ENCODE measurements at regions not wholly inside any gene's neighbourhood (a gene's known extent, or its start where the extent isn't known, plus 50 kb on each side); places are given as distances from the start of the nearest gene placed in this dataset.
A peak's percentile ranks its signal among the peaks of the same experiment; 100 is the strongest.

DNA sequence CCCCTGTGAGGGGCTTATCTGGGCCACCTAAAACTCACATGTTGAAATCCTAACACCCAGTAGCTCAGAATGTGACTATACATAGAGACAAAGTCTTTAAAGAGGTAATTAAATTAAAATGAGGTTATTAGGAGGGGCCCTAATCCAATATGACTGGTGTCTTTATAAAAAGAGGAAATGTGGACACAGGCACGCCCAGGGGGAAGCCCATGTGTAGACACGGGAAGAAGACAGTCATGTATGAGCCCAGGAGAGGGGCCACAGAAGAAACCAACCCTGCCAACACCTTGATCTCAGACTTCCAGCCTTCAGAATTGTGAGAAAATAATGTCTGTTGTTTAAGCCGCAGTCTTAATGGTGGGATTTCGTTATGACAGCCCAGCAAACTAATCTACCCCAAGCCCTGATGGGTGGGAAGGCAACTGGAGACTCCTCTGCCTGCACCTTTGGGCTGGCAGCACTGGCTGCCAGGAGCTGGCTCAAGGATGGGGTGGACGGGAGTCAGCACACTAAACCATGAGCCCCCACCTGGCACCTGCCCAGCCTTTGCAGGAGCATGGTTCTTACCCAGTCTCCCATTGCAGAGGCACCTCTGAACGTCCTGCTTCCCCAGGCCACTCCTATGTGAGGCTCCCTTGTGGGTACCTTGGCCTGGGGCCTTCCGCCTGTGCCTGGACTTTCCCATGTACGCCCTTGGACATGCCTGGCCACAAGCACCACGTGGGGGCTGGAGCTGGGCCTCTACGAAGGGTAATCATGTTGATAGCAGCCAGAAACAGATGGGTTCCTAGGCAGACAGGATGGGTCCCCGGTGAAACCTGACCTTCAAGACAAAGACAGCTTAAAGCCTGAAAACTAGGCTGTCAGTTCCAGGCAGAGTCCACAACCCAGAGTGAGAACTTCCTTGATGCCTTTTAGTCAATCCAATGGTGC is 57.1 kb upstream of the DMRTB1 start:
- POLR2A ChIA-PET (ENCODE audit: unreplicated experiment) = no interaction called here

More for the DNA sequence above, 57.1 kb upstream of the DMRTB1 start:
- H4K5ac ChIP-seq (ENCODE audit: low read depth, low read length) = no peak overlapping the region
- H4K8ac ChIP-seq (ENCODE audit: low read depth in 2 of 2, low read length in 2 of 2) = no peak overlapping the region
- no peaks in the 10 kb centered on the region for H3K36me3 ChIP-seq (ENCODE audit: control insufficient read depth, insufficient read depth, low read length)
- no peak overlapping the region for H3K56ac ChIP-seq (ENCODE audit: extremely low read depth, insufficient read depth, low read length)
- no peaks in the 10 kb centered on the region; the same call in 1 of the 2 replicates for H3K9me3 ChIP-seq (ENCODE audit: control insufficient read depth, insufficient read depth, low read length)
- H3K9ac ChIP-seq (ENCODE audit: low read depth, low read length) = no peak overlapping the region
- H2BK15ac ChIP-seq (ENCODE audit: low read depth, low read length) = no peak overlapping the region
- no peak overlapping the region for H2BK5ac ChIP-seq (ENCODE audit: low read depth, low read length, poor library complexity, severe bottlenecking)
- DNase-seq = no peak
- peak overlapping the region; percentile 35 for H2AK9ac ChIP-seq (replicated peaks; ENCODE audit: low read depth, low read length, poor library complexity)
- H3K4me2 ChIP-seq (ENCODE audit: low read depth, low read length) = no peak overlapping the region
- in situ Hi-C loops (cut with MboI; ENCODE audit: low sequenced_read_pairs) = no loop called here
- no peaks in the 10 kb centered on the region for H3K9me1 ChIP-seq (ENCODE audit: insufficient read depth, low read length)
- H2AFZ ChIP-seq (replicated peaks; ENCODE audit: low read length, poor library complexity) = peak overlapping the region; percentile 46
- H3K4me1 ChIP-seq (ENCODE audit: control insufficient read depth, insufficient read depth, low read length) = no peaks in the 10 kb centered on the region
- no peak overlapping the region for H3K14ac ChIP-seq (replicated peaks; ENCODE audit: low read depth, low read length)
- H4K91ac ChIP-seq (ENCODE audit: insufficient read depth, low read depth, low read length) = no peak overlapping the region
- H3K4ac ChIP-seq (ENCODE audit: low read depth, low read length) = no peak overlapping the region
- dilution Hi-C loops (cut with HindIII; ENCODE audit: low sequenced_read_pairs, unreplicated experiment) = no loop called here
- H4K20me1 ChIP-seq (ENCODE audit: insufficient read depth, low read length) = no peaks in the 10 kb centered on the region; the same call in 1 of the 2 replicates
- peaks cover 54% of the 10 kb centered on the region for H3K27me3 ChIP-seq (ENCODE audit: control insufficient read depth, insufficient read depth, low read length)
- no peak overlapping the region for H3K4me3 ChIP-seq (ENCODE audit: insufficient read depth, low read depth, low read length)
- no peak overlapping the region for H2AK5ac ChIP-seq (ENCODE audit: low read depth, low read length)
- 64% methylated on average over 6 of the region's 11 CpGs; no CpG with 5 or more reads in 1 of the 2 experiments for WGBS, 2 experiments (ENCODE audit: extremely low coverage in 2 of 2, insufficient read length in 1 of 2)
- no peaks in the 10 kb centered on the region for H3K79me1 ChIP-seq (ENCODE audit: low read depth in 1 of 2, low read length in 2 of 2)
- no TSS peak for BruUV-seq (replicated peaks)
- H3K23ac ChIP-seq (ENCODE audit: low read depth, low read length) = no peak overlapping the region
- CTCF ChIA-PET = no interaction called here
- intact Hi-C loops (cut with micrococcal nuclease) = no loop called here
- H3K18ac ChIP-seq (ENCODE audit: low read depth, low read length) = no peak overlapping the region
- TF ChIP-seq USF2 (IDR thresholded peaks at IDR 0.05; ENCODE audit: low read depth, low read length) = no peak
- TF ChIP-seq CHD1 (IDR thresholded peaks at IDR 0.05; ENCODE audit: low read depth, low read length) = no peak
- H2BK20ac ChIP-seq (ENCODE audit: low read depth, low read length) = no peak overlapping the region
- H3K27ac ChIP-seq (ENCODE audit: insufficient read depth, low read length) = no peak overlapping the region
- H2BK120ac ChIP-seq (ENCODE audit: low read depth, low read length) = no peak overlapping the region
- ATAC-seq (ENCODE audit: low read depth) = no peak

Data from IMR-90 (cell line).